Gastroesophageal sphincter (tissue), 3 donors: ENCODE measurements at regions not wholly inside any gene's neighbourhood (a gene's known extent, or its start where the extent isn't known, plus 50 kb on each side); places are given as distances from the start of the nearest gene placed in this dataset.

Experiments
- EP300 ChIP-seq: sonication (generic); formaldehyde crosslinking; IDR thresholded peaks from one replicate; pipeline ENCODE4 v1.6.1; 2017; ENCODE audit warnings: antibody characterized with exemption, mild to moderate bottlenecking
- POLR2A ChIP-seq, 2 donors: fragments of 450-650 bp; IDR thresholded peaks; one replicate each; pipeline ENCODE4 v1.6.1; 2017; ENCODE audit warnings: antibody characterized with exemption in 2 of 2, mild to moderate bottlenecking in 2 of 2, moderate library complexity in 1 of 2
- TF ChIP-seq, protein P1 (sequence below), 4 experiments: fragments of 200-600 bp in 2 of 4; fragments of 450-650 bp in 2 of 4; sonication (generic) in 1 of 4; IDR thresholded peaks; one replicate each; pipeline ENCODE4 v1.5.1; 2017 to 2019; ENCODE audit warnings: antibody characterized with exemption in 4 of 4, mild to moderate bottlenecking in 2 of 4, moderate library complexity in 2 of 4

DNA sequence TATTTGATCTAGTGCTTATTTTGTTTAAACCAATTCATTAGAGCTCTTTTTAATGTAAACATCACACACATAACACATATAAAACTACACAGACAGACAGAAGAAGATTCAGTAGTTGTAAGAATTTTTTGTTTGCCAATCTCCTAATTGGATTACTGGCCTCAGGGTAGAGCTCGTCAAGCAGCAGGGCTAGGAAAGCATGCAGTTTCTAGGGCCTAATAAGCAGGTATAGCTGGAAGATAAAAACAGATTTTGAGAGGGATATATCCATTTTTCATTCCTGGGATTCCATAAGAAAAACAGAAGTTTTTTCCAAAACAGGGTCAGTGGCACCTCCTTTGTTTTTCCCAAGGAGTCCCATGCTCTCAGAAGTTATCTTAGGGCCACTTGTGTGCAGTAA, 265.2 kb upstream of the SGO1 start:
- TF ChIP-seq EP300 (no peak), POLR2A (IDR thresholded peaks at IDR 0.05) (no peak)
- TF ChIP-seq, protein P1, sequence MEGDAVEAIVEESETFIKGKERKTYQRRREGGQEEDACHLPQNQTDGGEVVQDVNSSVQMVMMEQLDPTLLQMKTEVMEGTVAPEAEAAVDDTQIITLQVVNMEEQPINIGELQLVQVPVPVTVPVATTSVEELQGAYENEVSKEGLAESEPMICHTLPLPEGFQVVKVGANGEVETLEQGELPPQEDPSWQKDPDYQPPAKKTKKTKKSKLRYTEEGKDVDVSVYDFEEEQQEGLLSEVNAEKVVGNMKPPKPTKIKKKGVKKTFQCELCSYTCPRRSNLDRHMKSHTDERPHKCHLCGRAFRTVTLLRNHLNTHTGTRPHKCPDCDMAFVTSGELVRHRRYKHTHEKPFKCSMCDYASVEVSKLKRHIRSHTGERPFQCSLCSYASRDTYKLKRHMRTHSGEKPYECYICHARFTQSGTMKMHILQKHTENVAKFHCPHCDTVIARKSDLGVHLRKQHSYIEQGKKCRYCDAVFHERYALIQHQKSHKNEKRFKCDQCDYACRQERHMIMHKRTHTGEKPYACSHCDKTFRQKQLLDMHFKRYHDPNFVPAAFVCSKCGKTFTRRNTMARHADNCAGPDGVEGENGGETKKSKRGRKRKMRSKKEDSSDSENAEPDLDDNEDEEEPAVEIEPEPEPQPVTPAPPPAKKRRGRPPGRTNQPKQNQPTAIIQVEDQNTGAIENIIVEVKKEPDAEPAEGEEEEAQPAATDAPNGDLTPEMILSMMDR (IDR thresholded peaks at IDR 0.05): no peak
